ENCODE measurements at regions not wholly inside any gene's neighbourhood (a gene's known extent, or its start where the extent isn't known, plus 50 kb on each side); places are given as distances from the start of the nearest gene placed in this dataset.

- Histone ChIP-seq H3K9ac (ENCODE audit: control insufficient read depth, insufficient read depth, low read length) (no peak overlapping the region), H2AFZ (ENCODE audit: control insufficient read depth, low read depth, low read length) (no peak overlapping the region), H3K4me2 (ENCODE audit: control insufficient read depth, insufficient read depth) (no peak overlapping the region), H3K9me3 (replicated peaks; ENCODE audit: control insufficient read depth, insufficient read depth, low read length) (no peaks in the 10 kb centered on the region), H4K20me1 (ENCODE audit: control insufficient read depth, insufficient read depth) (no peaks in the 10 kb centered on the region), H3K4me1 (ENCODE audit: control insufficient read depth, insufficient read depth, low read length) (no peaks in the 10 kb centered on the region), H3K36me3 (ENCODE audit: control insufficient read depth in 2 of 2, insufficient read depth in 2 of 2, low read length in 1 of 2) (no peaks in the 10 kb centered on the region), H3K79me2 (ENCODE audit: control insufficient read depth, insufficient read depth, low read length) (no peaks in the 10 kb centered on the region), H3K27me3 (replicated peaks in 1 of 2; ENCODE audit: control insufficient read depth in 2 of 2, insufficient read depth in 2 of 2, low read length in 1 of 2) (no peaks in the 10 kb centered on the region), H3K27ac (ENCODE audit: control insufficient read depth, insufficient read depth) (no peak overlapping the region), H3K4me3 (no peak overlapping the region)
- TF ChIP-seq CTCF (IDR thresholded peaks at IDR 0.05 in 2 of 3, conservative IDR thresholded peaks at IDR 0.05 in 1 of 3; ENCODE audit: control insufficient read depth in 2 of 3, extremely low read depth in 1 of 3, insufficient read depth in 1 of 3, low read depth in 3 of 3, low read length in 3 of 3) (no peak), ZNF274 (IDR thresholded peaks at IDR 0.05; ENCODE audit: insufficient read depth, insufficient read length) (no peak), SMARCA5 (IDR thresholded peaks at IDR 0.05) (no peak), TCF3 (IDR thresholded peaks at IDR 0.05; ENCODE audit: borderline replicate concordance, insufficient read depth, low read depth, low read length) (no peak)
- no peak for ATAC-seq
- FAIRE-seq = no peak
- SMC1A ChIA-PET (ENCODE audit: uncharacterized antibody, unreplicated experiment) = interaction anchor here (1.3 kb wide), 1 partner anchor 25 kb away, joined by 5 read pairs; no protein-coding TSS in a partner anchor
- no peak for DNase-seq (ENCODE audit: low read depth, low spot score)
- WGBS (ENCODE audit: insufficient coverage, insufficient replicate concordance, low lambda C conversion rate, missing lambda C conversion rate) = 62% methylated on average over 4 of the region's 4 CpGs
- POLR2A ChIA-PET = no interaction called here
- intact Hi-C loops (cut with micrococcal nuclease; ENCODE audit: unreplicated experiment) (loop anchor here (5.0 kb wide), 1 partner anchor 119 kb away; no protein-coding TSS in a partner anchor), in situ Hi-C loops (cut with MboI) (no loop called here)
- CTCF ChIA-PET = no interaction called here
- BruUV-seq (replicated peaks) = no TSS peak
- RAD21 ChIA-PET (ENCODE audit: unreplicated experiment) = no interaction called here
These were observed 359.4 kb upstream of the FSTL5 start for GRCh38 chr4:162523171-162523570.

GRCh38 chr4:162522724-162523123 is 358.9 kb upstream of the FSTL5 start:
- 7% methylated on average over 1 of the region's 1 CpG for WGBS (ENCODE audit: insufficient coverage, insufficient replicate concordance, low lambda C conversion rate, missing lambda C conversion rate)
- TF ChIP-seq SUPT20H (IDR thresholded peaks at IDR 0.05; ENCODE audit: borderline replicate concordance, control insufficient read depth, low read depth, low read length) (no peak), CHD4 (IDR thresholded peaks at IDR 0.05) (no peak), SMAD5 (IDR thresholded peaks at IDR 0.05; ENCODE audit: low read depth) (no peak)
- in situ Hi-C loops (cut with MboI) (no loop called here), intact Hi-C loops (cut with micrococcal nuclease; ENCODE audit: unreplicated experiment) (loop anchor here (5.0 kb wide), 1 partner anchor 120 kb away; no protein-coding TSS in a partner anchor)
- no peaks in the 10 kb centered on the region for H3K36me3 ChIP-seq (ENCODE audit: control insufficient read depth in 2 of 2, insufficient read depth in 2 of 2, low read length in 1 of 2)
- no peak overlapping the region for H2AFZ ChIP-seq (ENCODE audit: control insufficient read depth, low read depth, low read length)
- H3K9me3 ChIP-seq (replicated peaks; ENCODE audit: control insufficient read depth, insufficient read depth, low read length) = no peaks in the 10 kb centered on the region
- H3K9ac ChIP-seq (ENCODE audit: control insufficient read depth, insufficient read depth, low read length) = no peak overlapping the region
- H3K79me2 ChIP-seq (ENCODE audit: control insufficient read depth, insufficient read depth, low read length) = no peaks in the 10 kb centered on the region
- FAIRE-seq = no peak
- RAD21 ChIA-PET (ENCODE audit: unreplicated experiment) = no interaction called here
- H3K4me2 ChIP-seq (ENCODE audit: control insufficient read depth, insufficient read depth) = no peak overlapping the region
- no peak overlapping the region for H3K27ac ChIP-seq (ENCODE audit: control insufficient read depth, insufficient read depth)
- DNase-seq (ENCODE audit: low read depth, low spot score) = no peak
- ATAC-seq = no peak
- no peaks in the 10 kb centered on the region for H3K27me3 ChIP-seq (replicated peaks in 1 of 2; ENCODE audit: control insufficient read depth in 2 of 2, insufficient read depth in 2 of 2, low read length in 1 of 2)
- SMC1A ChIA-PET (ENCODE audit: uncharacterized antibody, unreplicated experiment) = no interaction called here
- H3K4me1 ChIP-seq (ENCODE audit: control insufficient read depth, insufficient read depth, low read length) = no peaks in the 10 kb centered on the region
- no TSS peak for BruUV-seq (replicated peaks)
- POLR2A ChIA-PET = no interaction called here
- no peak overlapping the region for H3K4me3 ChIP-seq
- H4K20me1 ChIP-seq (ENCODE audit: control insufficient read depth, insufficient read depth) = no peaks in the 10 kb centered on the region; the same call in 1 of the 2 replicates
- CTCF ChIA-PET = no interaction called here

Data from GM12878 (cell line).